ENCODE measurements at regions not wholly inside any gene's neighbourhood (a gene's known extent, or its start where the extent isn't known, plus 50 kb on each side); places are given as distances from the start of the nearest gene placed in this dataset.
"Not testable (repeated sequence)": the region's sequence is repeated elsewhere in the genome, so short reads cannot be mapped to it uniquely, and the experiment has no call there.

GRCh38 chr1:83142802-83143201 lies 856.1 kb downstream of the TTLL7 start:
- not testable (repeated sequence) for TF ChIP-seq CTCF, POLR2A (IDR thresholded peaks at IDR 0.05)

All from adrenal gland (tissue), 5 donors.